ENCODE measurements at regions not wholly inside any gene's neighbourhood (a gene's known extent, or its start where the extent isn't known, plus 50 kb on each side); places are given as distances from the start of the nearest gene placed in this dataset.

GRCh38 chr7:153030976-153031375 is 271.4 kb downstream of the ACTR3B start (continued):
- no peak for TF ChIP-seq AR (CRISPR knock-in tag; IDR thresholded peaks at IDR 0.05)
- no peak for TF ChIP-seq PRRX2 (CRISPR knock-in tag; IDR thresholded peaks at IDR 0.05)
- TF ChIP-seq JUN (CRISPR knock-in tag; IDR thresholded peaks at IDR 0.05), result no peak

- TF ChIP-seq ZNF396 (CRISPR knock-in tag; IDR thresholded peaks at IDR 0.05; ENCODE audit: borderline replicate concordance) (no peak), ESRRA (CRISPR knock-in tag; IDR thresholded peaks at IDR 0.05; ENCODE audit: borderline replicate concordance) (no peak), CREM (CRISPR knock-in tag; IDR thresholded peaks at IDR 0.05) (no peak), ZNF423 (CRISPR knock-in tag; IDR thresholded peaks at IDR 0.05) (no peak)
- ATAC-seq (no peak), DNase-seq (ENCODE audit: low spot score) (no peak)
- no peaks in the 10 kb centered on the region for H3K36me3 Mint-ChIP-seq
- H3K4me1 Mint-ChIP-seq, result no peaks in the 10 kb centered on the region
- POLR2A ChIA-PET, result no interaction called here
- H3K9me3 Mint-ChIP-seq, result no peaks in the 10 kb centered on the region
- no peaks in the 10 kb centered on the region for H3K27me3 Mint-ChIP-seq (ENCODE audit: low read depth)
- no peak overlapping the region for H3K27ac Mint-ChIP-seq
- CTCF ChIA-PET, result no interaction called here
- H3K4me3 Mint-ChIP-seq, result no peak overlapping the region
Measured at GRCh38 chr7:153034791-153035190, 275.2 kb downstream of the ACTR3B start.

- DNase-seq (ENCODE audit: low spot score), result no peak
- CTCF ChIA-PET, result interaction anchor here (1.1 kb wide), 1 partner anchor 157 kb away, joined by 3 read pairs; no protein-coding TSS in a partner anchor
- POLR2A ChIA-PET, result interaction anchor here (0.6 kb wide), 1 partner anchor 104 kb away, joined by 3 read pairs; no protein-coding TSS in a partner anchor
- Mint-ChIP-seq H3K4me3 (no peak overlapping the region), H3K36me3 (no peaks in the 10 kb centered on the region), H3K27me3 (ENCODE audit: low read depth) (no peaks in the 10 kb centered on the region; the same call in 1 of the 2 replicates), H3K27ac (no peak overlapping the region), H3K9me3 (no peaks in the 10 kb centered on the region; the same call in 1 of the 2 replicates), H3K4me1 (no peaks in the 10 kb centered on the region)
- no peak for ATAC-seq
- TF ChIP-seq JUN (CRISPR knock-in tag; IDR thresholded peaks at IDR 0.05) (no peak), ZNF121 (CRISPR knock-in tag; IDR thresholded peaks at IDR 0.05) (no peak), CBFB (CRISPR knock-in tag; IDR thresholded peaks at IDR 0.05; ENCODE audit: low read depth) (no peak), CREM (CRISPR knock-in tag; IDR thresholded peaks at IDR 0.05) (no peak), NR1H2 (CRISPR knock-in tag; IDR thresholded peaks at IDR 0.05) (no peak), SMAD3 (CRISPR knock-in tag; IDR thresholded peaks at IDR 0.05; ENCODE audit: borderline replicate concordance) (no peak), FOXJ3 (CRISPR knock-in tag; IDR thresholded peaks at IDR 0.05; ENCODE audit: borderline replicate concordance) (no peak), ESRRA (CRISPR knock-in tag; IDR thresholded peaks at IDR 0.05; ENCODE audit: borderline replicate concordance) (no peak), EMX1 (CRISPR knock-in tag; IDR thresholded peaks at IDR 0.05) (no peak)
- TF ChIP-seq, protein P1, sequence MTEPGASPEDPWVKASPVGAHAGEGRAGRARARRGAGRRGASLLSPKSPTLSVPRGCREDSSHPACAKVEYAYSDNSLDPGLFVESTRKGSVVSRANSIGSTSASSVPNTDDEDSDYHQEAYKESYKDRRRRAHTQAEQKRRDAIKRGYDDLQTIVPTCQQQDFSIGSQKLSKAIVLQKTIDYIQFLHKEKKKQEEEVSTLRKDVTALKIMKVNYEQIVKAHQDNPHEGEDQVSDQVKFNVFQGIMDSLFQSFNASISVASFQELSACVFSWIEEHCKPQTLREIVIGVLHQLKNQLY (CRISPR knock-in tag; IDR thresholded peaks at IDR 0.05), result no peak
- TF ChIP-seq, protein P2, sequence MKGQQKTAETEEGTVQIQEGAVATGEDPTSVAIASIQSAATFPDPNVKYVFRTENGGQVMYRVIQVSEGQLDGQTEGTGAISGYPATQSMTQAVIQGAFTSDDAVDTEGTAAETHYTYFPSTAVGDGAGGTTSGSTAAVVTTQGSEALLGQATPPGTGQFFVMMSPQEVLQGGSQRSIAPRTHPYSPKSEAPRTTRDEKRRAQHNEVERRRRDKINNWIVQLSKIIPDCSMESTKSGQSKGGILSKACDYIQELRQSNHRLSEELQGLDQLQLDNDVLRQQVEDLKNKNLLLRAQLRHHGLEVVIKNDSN (CRISPR knock-in tag; IDR thresholded peaks at IDR 0.05), result no peak
Measured at GRCh38 chr7:153036396-153037063, 277.0 kb downstream of the ACTR3B start.

- DNase-seq (ENCODE audit: low spot score), result no peak
Measured at GRCh38 chr7:153043440-153043839, 283.9 kb downstream of the ACTR3B start.

More at GRCh38 chr7:153043440-153043839, 283.9 kb downstream of the ACTR3B start:
- TF ChIP-seq ZBTB21 (CRISPR knock-in tag; IDR thresholded peaks at IDR 0.05; ENCODE audit: borderline replicate concordance), result no peak
- TF ChIP-seq SMAD4 (CRISPR knock-in tag; IDR thresholded peaks at IDR 0.05), result no peak
- Mint-ChIP-seq H3K4me3 (no peak overlapping the region), H3K27ac (no peak overlapping the region), H3K36me3 (peaks cover 4% of the 10 kb centered on the region; the same call in 1 of the 2 replicates), H3K27me3 (ENCODE audit: low read depth) (no peaks in the 10 kb centered on the region; the same call in 1 of the 2 replicates), H3K9me3 (peaks cover 5% of the 10 kb centered on the region), H3K4me1 (no peaks in the 10 kb centered on the region)
- ChIA-PET CTCF (no interaction called here), POLR2A (no interaction called here)
- no peak for ATAC-seq

All from WTC11 (cell line).